GM19328 (cell line): ENCODE measurements at regions not wholly inside any gene's neighbourhood (a gene's known extent, or its start where the extent isn't known, plus 50 kb on each side); places are given as distances from the start of the nearest gene placed in this dataset.
"Not testable (repeated sequence)": the region's sequence is repeated elsewhere in the genome, so short reads cannot be mapped to it uniquely, and the experiment has no call there.

Experiments
- ATAC-seq: cut with Tn5 transposase; IDR thresholded peaks from one replicate; pipeline ENCODE4 v1.9.1; 2021; ENCODE audit warnings: mild to moderate bottlenecking, moderate library complexity; ENCODE audit not compliant: unreplicated experiment

DNA sequence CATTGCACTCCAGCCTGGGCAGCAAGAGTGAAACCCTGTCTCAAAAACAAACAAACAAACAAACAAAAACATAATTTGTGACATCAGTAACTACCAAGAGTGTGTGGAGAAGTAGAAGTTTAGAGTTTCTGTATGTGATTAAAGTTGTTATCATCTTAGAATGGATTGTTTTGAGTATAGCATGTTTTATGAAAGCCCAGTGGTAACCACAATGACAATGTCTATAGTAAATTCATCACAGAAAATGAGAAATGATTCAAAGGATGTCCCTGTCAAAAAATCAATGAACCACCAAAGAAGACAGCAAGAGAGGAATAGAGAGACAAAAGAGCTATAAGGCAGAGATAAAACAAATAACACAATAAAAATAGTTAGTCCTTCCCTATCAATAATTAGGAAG is 1299.2 kb downstream of the CNTNAP5 start:
- no peak for ATAC-seq

DNA sequence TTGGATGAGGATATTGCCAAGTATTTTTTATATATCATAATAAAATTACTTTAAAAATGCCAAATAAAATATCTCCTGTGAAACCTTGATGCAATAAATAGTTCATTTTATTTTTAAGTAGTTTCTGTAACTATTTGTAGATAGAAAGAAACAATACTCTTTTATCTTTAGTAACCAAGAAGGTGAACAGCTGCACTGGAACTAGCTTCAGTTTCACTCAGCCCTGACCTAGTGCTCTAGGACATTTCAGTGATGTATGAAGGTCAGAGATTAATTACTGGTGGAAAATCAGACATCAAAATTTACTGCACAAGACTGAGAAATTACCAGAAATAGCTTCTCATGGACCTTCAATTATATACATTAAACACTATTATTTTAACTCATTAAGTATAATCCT is 1305.0 kb downstream of the CNTNAP5 start:
- ATAC-seq, result peak; percentile 55

DNA sequence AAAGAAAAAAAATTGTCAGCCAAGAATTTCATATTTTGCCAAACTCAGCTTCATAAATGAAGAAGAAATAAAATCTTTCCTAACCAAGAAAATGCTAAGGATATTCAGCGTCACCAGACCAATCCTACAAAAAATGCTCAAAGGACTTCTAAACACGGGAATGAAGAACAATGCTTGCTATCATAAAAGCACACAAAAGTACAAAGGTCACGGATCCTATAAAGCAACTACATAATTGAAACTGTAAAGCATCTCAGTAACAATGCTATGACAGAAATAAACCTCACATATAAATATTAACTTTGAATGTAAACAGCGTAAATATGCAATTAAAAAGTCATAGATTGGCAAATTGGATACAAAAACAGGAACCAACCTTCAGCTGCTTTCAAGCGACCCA is 1314.6 kb upstream of the GYPC start:
- ATAC-seq, result no peak

DNA sequence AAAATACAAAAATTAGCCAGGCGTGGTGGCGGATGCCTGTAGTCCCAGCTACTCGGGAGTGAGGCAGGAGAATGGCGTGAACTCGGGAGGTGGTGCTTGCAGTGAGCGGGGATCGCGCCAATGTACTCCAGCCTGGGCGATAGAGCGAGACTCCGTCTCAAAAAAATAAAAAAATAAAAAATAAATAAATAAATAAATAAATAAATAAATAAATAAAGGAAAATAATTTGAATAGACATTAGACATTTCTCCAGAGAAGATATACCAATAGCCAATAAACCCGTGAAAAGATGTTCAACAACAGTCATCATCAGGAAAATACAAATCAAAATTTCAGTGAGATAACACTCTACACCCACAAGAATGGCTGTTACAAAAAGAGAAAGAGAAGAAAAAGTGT is 1302.4 kb upstream of the GYPC start:
- not testable (repeated sequence) for ATAC-seq

GRCh38 chr2:125364192-125364983 is 1291.6 kb upstream of the GYPC start:
- ATAC-seq, result no peak

DNA sequence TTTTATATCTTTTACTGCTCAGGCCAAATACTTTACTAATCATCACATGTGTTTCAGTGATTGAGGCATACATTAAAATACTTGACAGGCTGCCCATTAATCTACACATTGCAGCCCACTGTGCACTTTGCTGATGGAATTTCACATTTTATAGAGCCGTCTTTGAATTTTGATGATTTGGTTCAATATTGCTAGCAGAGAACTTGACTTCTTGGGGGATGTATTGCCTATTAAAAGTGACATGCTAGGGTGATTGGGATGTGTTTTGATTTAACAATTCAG is 1291.0 kb upstream of the GYPC start:
- no peak for ATAC-seq

GRCh38 chr2:125371867-125372266 is 1284.1 kb upstream of the GYPC start:
- no peak for ATAC-seq

- no peak for ATAC-seq
Observed at GRCh38 chr2:125373293-125373692, 1282.7 kb upstream of the GYPC start.

DNA sequence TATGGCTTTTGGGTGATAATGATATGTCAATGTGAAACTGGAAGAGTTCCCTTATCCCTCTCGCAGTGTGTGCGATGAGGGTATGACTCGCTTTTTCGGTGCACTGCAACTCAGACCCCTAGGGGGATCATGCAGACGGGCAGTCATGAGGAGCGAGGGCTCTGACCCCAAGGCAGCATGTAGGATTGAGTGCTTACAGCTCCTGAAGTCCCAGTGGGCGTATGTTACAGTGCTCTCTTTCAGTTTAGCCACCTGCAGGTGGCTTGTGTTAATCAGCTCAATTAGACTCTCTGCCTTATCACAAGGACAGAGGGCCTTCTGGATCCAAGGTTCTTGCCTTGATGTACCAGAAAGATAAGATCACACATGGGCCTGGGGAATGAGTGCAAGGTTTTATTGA is 1269.9 kb upstream of the GYPC start:
- ATAC-seq, result no peak

- peak; percentile 89 for ATAC-seq
Observed at GRCh38 chr2:125397535-125398251, 1258.3 kb upstream of the GYPC start.

DNA sequence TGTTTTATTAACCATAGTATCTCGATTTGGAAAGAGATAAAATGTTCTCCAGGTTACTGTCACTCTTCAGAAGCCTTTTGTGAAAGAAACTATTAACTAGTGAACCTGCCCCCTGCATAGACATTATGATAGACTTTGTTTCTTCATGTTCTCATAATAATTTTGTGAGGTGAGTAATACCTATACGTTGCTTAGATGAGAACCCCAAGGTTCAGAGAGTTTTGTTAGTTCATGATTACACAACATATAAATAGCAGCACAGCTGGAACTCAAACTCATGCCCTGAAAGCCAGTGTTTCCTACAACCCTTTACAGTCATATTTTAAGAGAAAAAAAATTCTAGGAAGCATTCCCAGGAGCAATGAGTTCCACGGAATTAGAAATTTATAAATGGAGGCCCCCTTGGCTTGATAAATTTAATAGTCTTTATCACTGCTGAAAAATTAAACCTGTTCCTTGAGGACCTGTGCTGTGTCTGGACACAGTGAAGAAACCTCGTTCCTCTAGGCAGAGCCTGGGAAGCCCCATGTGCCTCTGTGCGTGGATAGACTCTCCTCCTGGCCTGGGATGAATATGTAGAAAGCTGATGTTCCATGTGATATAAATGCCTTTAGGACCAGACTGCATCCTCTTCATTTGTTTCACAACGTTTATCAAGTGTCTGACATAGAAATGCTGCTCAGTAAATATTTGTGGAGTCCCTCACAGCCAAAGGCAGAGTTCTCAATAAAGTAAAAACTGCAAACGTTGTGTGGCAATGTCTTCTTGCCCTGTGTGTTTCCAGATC is 1257.0 kb upstream of the GYPC start:
- no peak for ATAC-seq

DNA sequence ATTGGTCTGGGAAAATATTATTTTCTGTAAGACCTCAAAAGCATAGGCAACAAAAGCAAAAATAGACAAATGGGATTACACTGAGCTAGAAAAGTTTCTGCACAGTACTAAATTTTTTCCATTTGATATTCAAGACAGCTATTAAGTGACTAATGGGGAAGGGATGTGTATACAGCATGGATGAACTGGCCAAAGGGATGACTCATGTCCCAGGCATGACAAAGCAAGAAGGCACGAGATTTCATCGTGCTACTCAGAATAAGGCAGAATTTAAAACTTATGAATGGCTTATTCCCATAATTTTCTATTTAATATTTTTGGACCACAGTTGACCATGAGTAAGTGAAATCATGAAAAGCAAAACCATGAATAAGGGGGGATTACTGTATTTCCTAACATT is 1250.1 kb upstream of the GYPC start:
- no peak for ATAC-seq

DNA sequence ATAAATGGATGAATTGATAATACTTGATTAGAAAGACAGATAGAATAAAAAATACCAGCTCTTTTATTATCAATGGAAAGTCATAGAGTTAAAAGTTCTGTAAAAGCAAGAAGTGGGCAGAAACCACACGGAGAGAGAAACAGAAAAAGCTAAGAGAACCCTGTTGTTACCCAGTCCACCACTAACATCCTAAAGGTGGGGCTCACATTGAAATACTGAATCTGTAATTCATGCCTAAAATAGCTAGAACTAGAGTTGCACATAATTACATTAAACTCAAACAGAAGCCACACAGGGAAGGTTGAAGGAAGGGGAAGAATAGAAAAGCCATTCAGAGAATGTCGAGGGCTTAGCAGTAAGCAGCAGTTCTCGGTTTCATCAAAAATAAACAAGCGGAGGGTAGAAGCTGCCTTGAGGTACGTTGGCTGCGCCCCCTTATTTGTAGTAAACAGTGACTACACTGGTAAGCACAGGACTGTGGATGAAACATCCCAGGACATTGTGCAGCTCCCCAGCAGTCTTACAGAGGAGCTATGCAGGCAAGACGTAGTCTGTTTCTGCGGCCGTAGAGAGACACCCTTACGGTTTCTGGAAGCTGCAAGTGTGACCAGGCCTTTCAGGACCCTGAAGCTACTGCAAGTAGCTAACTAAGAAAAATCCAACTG is 1247.0 kb upstream of the GYPC start:
- no peak for ATAC-seq

DNA sequence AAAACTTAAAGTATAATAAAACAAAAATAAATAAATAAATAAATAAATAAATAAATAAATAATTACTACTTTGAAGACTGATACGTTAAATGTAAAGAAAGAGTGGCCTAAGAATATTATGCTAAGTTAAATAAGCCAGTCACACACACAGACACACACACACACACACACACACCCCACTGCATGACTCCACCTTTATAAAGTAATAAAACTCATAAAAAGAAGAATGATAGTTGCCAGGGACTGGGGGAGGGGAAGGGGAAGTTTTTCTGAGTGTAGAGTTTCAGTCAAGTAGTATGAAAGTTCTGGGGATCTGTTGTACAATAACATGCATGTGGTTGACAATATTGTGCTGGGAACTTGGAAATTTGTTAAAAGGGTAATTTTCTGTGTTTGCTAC is 1237.5 kb upstream of the GYPC start:
- no peak for ATAC-seq

DNA sequence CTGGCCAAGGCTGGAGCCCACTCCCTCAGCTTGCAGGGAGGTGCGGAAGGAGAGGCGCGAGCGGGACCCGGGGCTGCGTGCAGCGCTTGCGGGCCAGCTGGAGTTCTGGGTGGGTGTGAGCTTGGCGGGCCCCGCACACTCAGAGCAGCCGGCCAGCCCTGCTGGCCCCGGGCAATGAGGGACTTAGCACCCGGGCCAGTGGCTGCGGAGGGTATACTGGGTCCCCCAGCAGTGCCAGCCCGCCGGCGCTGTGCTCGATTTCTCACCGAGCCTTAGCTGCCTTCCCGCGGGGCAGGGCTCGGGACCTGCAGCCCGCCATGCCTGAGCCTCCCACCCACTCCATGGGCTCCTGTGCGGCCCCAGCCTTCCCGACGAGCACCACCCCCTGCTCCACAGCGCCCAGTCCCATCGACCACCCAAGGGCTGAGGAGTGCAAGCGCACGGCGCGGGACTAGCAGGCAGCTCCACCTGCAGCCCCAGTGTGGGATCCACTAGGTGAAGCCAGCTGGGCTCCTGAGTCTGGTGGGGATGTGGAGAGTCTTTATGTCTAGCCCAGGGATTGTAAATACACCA is 1233.7 kb upstream of the GYPC start:
- ATAC-seq, result not testable (repeated sequence)

DNA sequence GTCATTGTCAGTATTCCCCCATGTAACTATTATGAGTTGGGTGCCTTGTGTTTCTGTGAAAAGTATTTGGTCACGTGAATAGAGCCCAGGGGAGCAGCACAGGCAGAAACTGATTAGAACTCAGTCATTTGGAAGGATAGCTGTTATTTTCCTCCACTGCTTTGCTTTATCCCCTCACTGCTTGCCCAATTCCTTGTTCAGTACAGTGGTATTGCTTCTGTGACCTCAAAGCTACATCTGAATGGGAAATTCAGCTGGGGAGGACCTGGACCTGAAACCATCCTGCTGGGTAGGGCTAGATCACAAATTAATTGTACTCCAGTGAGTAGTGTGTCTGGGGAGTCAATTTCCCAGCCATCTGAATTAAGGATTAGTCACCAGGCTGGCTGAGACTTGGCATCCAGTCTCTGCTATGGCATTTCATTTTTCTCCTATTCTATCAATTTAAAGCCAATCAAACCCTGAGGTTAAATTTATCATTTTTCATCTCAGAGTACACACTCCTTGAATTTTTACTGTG is 1231.6 kb upstream of the GYPC start:
- ATAC-seq, result no peak

GRCh38 chr2:125427721-125428315 is 1228.1 kb upstream of the GYPC start:
- ATAC-seq, result no peak

DNA sequence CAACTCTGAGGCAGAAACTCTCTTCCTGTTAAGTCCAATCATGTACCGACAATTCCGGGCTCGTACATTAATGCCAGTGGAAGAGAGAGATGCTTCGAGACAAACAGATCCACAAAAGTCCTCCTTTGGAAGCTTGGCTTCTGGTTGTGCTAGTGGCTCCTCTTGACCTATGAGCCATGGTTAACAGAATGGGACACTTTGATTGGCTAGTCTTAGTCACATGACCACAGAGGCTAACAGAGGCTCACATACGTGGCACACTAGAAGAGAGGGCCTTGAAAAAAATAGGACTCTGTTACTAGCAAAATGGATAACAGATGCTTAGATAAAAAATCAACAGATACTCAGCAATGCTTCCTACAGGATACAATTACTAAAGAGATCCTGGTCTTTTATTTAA is 1211.9 kb upstream of the GYPC start:
- ATAC-seq, result no peak

- no peak for ATAC-seq
Observed at GRCh38 chr2:125445495-125445894, 1210.5 kb upstream of the GYPC start.

DNA sequence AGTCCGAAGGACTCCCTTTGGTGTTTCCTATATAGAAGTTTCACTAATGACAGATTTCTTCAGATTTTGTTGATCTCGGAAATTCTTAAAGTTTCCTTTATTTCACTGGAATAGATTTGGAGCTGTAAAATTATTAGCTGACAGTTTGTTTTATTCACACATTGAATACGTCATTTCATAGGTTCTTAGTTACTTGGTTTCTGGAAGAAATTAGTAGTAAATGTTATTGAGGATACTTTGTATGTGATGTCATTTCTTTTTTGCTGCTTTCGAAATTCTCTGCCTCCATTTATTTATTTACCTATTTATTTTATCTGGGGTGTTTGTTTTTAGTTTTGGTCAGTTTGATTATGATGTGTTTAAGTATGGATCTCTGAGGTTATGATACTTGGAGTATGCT is 1205.9 kb upstream of the GYPC start:
- ATAC-seq, result no peak
